ENCODE measurements at regions not wholly inside any gene's neighbourhood (a gene's known extent, or its start where the extent isn't known, plus 50 kb on each side); places are given as distances from the start of the nearest gene placed in this dataset.

DNA sequence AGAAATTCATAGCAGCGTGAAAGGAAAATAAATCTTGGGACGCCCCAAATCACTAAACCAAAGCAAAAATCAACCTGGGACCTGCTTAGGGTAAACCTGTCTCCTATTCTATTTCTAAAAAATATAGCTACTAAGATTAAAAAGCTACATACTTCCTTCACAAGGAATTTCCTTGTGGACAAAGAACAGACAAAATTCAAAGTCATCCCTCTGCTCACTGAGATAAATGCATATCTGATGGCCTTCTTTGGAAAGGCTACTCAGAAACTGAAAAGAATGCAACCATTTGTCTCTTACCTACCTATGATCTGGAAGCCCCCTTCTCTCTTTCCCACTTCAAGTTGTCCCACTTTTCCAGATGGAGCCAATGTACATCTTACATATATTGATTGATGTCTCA lies 93.0 kb upstream of the CNOT2 start:
- Mint-ChIP-seq H3K27ac (no peak overlapping the region), H3K36me3 (ENCODE audit: low read depth) (peaks cover 26% of the 10 kb centered on the region; the same call in 2 of the 3 replicates), H3K9me3 (peaks cover 36% of the 10 kb centered on the region)

More for the DNA sequence above, 93.0 kb upstream of the CNOT2 start:
- Histone ChIP-seq H4K20me1 (replicated peaks; ENCODE audit: insufficient read depth) (no peaks in the 10 kb centered on the region), H3K9me2 (ENCODE audit: insufficient read depth) (no peaks in the 10 kb centered on the region), H3K36me3 (ENCODE audit: insufficient read depth) (peaks cover 9% of the 10 kb centered on the region), H3K4me3 (no peak overlapping the region), H3K4me1 (ENCODE audit: insufficient read depth) (no peaks in the 10 kb centered on the region), H3K27ac (ENCODE audit: low read depth) (no peak overlapping the region), H2AFZ (no peak overlapping the region), H3K4me2 (no peak overlapping the region), H3K79me2 (replicated peaks; ENCODE audit: insufficient read depth) (no peaks in the 10 kb centered on the region), H3F3A (replicated peaks; ENCODE audit: low read depth) (no peaks in the 10 kb centered on the region), H3K27me3 (ENCODE audit: insufficient read depth) (no peaks in the 10 kb centered on the region)
- H3K4me1 Mint-ChIP-seq = no peaks in the 10 kb centered on the region; the same call in 2 of the 3 replicates
- no peak for ATAC-seq
- DNase-seq (ENCODE audit: low spot score) = no peak
- H3K4me3 Mint-ChIP-seq = no peak overlapping the region
- peaks cover 2% of the 10 kb centered on the region for H3K27me3 Mint-ChIP-seq (ENCODE audit: insufficient read depth, low read depth, poor library complexity)
- TF ChIP-seq CREB1 (CRISPR knock-in tag; IDR thresholded peaks at IDR 0.05; ENCODE audit: low read depth) (no peak), STAT1 (IDR thresholded peaks at IDR 0.05; ENCODE audit: unreplicated experiment) (no peak), EZH2 (IDR thresholded peaks at IDR 0.05; ENCODE audit: low read depth, unreplicated experiment) (no peak), JUNB (IDR thresholded peaks at IDR 0.05; ENCODE audit: unreplicated experiment) (no peak), ZNF331 (CRISPR knock-in tag; IDR thresholded peaks at IDR 0.05; ENCODE audit: low read depth) (no peak), EZH2phosphoT487 (IDR thresholded peaks at IDR 0.05; ENCODE audit: unreplicated experiment) (no peak), REST (IDR thresholded peaks at IDR 0.05; ENCODE audit: unreplicated experiment) (no peak), NANOG (IDR thresholded peaks at IDR 0.05; ENCODE audit: borderline replicate concordance) (no peak), ZNF114 (CRISPR knock-in tag; IDR thresholded peaks at IDR 0.05) (no peak), POLR2AphosphoS5 (IDR thresholded peaks at IDR 0.05; ENCODE audit: low read depth) (no peak)
- TF ChIP-seq, protein P1, sequence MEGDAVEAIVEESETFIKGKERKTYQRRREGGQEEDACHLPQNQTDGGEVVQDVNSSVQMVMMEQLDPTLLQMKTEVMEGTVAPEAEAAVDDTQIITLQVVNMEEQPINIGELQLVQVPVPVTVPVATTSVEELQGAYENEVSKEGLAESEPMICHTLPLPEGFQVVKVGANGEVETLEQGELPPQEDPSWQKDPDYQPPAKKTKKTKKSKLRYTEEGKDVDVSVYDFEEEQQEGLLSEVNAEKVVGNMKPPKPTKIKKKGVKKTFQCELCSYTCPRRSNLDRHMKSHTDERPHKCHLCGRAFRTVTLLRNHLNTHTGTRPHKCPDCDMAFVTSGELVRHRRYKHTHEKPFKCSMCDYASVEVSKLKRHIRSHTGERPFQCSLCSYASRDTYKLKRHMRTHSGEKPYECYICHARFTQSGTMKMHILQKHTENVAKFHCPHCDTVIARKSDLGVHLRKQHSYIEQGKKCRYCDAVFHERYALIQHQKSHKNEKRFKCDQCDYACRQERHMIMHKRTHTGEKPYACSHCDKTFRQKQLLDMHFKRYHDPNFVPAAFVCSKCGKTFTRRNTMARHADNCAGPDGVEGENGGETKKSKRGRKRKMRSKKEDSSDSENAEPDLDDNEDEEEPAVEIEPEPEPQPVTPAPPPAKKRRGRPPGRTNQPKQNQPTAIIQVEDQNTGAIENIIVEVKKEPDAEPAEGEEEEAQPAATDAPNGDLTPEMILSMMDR (conservative IDR thresholded peaks at IDR 0.05; ENCODE audit: low read depth in 2 of 2) = no peak
- TF ChIP-seq, protein P2, sequence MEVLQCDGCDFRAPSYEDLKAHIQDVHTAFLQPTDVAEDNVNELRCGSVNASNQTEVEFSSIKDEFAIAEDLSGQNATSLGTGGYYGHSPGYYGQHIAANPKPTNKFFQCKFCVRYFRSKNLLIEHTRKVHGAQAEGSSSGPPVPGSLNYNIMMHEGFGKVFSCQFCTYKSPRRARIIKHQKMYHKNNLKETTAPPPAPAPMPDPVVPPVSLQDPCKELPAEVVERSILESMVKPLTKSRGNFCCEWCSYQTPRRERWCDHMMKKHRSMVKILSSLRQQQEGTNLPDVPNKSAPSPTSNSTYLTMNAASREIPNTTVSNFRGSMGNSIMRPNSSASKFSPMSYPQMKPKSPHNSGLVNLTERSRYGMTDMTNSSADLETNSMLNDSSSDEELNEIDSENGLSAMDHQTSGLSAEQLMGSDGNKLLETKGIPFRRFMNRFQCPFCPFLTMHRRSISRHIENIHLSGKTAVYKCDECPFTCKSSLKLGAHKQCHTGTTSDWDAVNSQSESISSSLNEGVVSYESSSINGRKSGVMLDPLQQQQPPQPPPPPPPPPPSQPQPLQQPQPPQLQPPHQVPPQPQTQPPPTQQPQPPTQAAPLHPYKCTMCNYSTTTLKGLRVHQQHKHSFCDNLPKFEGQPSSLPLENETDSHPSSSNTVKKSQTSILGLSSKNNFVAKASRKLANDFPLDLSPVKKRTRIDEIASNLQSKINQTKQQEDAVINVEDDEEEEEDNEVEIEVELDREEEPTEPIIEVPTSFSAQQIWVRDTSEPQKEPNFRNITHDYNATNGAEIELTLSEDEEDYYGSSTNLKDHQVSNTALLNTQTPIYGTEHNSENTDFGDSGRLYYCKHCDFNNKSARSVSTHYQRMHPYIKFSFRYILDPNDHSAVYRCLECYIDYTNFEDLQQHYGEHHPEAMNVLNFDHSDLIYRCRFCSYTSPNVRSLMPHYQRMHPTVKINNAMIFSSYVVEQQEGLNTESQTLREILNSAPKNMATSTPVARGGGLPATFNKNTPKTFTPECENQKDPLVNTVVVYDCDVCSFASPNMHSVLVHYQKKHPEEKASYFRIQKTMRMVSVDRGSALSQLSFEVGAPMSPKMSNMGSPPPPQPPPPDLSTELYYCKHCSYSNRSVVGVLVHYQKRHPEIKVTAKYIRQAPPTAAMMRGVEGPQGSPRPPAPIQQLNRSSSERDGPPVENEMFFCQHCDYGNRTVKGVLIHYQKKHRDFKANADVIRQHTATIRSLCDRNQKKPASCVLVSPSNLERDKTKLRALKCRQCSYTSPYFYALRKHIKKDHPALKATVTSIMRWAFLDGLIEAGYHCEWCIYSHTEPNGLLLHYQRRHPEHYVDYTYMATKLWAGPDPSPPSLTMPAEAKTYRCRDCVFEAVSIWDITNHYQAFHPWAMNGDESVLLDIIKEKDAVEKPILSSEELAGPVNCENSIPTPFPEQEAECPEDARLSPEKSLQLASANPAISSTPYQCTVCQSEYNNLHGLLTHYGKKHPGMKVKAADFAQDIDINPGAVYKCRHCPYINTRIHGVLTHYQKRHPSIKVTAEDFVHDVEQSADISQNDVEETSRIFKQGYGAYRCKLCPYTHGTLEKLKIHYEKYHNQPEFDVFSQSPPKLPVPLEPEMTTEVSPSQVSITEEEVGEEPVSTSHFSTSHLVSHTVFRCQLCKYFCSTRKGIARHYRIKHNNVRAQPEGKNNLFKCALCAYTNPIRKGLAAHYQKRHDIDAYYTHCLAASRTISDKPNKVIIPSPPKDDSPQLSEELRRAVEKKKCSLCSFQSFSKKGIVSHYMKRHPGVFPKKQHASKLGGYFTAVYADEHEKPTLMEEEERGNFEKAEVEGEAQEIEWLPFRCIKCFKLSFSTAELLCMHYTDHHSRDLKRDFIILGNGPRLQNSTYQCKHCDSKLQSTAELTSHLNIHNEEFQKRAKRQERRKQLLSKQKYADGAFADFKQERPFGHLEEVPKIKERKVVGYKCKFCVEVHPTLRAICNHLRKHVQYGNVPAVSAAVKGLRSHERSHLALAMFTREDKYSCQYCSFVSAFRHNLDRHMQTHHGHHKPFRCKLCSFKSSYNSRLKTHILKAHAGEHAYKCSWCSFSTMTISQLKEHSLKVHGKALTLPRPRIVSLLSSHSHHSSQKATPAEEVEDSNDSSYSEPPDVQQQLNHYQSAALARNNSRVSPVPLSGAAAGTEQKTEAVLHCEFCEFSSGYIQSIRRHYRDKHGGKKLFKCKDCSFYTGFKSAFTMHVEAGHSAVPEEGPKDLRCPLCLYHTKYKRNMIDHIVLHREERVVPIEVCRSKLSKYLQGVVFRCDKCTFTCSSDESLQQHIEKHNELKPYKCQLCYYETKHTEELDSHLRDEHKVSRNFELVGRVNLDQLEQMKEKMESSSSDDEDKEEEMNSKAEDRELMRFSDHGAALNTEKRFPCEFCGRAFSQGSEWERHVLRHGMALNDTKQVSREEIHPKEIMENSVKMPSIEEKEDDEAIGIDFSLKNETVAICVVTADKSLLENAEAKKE (CRISPR knock-in tag; IDR thresholded peaks at IDR 0.05) = no peak
- TF ChIP-seq, protein P3, sequence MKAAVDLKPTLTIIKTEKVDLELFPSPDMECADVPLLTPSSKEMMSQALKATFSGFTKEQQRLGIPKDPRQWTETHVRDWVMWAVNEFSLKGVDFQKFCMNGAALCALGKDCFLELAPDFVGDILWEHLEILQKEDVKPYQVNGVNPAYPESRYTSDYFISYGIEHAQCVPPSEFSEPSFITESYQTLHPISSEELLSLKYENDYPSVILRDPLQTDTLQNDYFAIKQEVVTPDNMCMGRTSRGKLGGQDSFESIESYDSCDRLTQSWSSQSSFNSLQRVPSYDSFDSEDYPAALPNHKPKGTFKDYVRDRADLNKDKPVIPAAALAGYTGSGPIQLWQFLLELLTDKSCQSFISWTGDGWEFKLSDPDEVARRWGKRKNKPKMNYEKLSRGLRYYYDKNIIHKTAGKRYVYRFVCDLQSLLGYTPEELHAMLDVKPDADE (IDR thresholded peaks at IDR 0.05) = no peak
